HCEC 1CT (cell line): ENCODE measurements at regions not wholly inside any gene's neighbourhood (a gene's known extent, or its start where the extent isn't known, plus 50 kb on each side); places are given as distances from the start of the nearest gene placed in this dataset.
"Not testable (repeated sequence)": the region's sequence is repeated elsewhere in the genome, so short reads cannot be mapped to it uniquely, and the experiment has no call there.

Experiments
- DNase-seq: peaks from one replicate; pipeline ENCODE4 v3.0.0-alpha.2; 2017

- DNase-seq = no peak
These were observed 231.6 kb upstream of the MYLIP start for GRCh38 chr6:15897063-15897876.

GRCh38 chr6:15894973-15895725 is 232.3 kb upstream of the DTNBP1 start:
- no peak for DNase-seq

GRCh38 chr6:15893556-15894253 is 230.9 kb upstream of the DTNBP1 start:
- DNase-seq = no peak

DNA sequence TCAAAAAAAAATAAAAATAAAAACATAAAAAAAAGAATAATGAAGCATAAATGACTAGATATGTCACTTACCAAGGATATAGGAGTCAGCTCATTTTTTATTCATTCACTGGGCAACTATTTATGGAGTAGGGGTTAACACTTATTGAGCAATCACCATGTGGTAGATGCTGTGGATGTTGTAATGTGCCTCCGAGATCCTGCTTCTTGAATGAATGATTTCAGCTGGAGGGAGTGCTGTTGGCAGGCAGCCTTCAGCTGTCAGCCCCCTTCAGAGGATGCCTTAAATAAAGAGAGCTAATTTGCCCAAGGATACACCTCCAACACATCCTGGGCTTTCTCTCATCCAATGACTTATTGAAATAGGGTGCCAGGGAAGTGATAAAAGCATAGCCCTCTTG is 229.5 kb upstream of the DTNBP1 start:
- no peak for DNase-seq

- no peak for DNase-seq
These were observed 226.3 kb upstream of the DTNBP1 start for GRCh38 chr6:15888798-15889772.

DNA sequence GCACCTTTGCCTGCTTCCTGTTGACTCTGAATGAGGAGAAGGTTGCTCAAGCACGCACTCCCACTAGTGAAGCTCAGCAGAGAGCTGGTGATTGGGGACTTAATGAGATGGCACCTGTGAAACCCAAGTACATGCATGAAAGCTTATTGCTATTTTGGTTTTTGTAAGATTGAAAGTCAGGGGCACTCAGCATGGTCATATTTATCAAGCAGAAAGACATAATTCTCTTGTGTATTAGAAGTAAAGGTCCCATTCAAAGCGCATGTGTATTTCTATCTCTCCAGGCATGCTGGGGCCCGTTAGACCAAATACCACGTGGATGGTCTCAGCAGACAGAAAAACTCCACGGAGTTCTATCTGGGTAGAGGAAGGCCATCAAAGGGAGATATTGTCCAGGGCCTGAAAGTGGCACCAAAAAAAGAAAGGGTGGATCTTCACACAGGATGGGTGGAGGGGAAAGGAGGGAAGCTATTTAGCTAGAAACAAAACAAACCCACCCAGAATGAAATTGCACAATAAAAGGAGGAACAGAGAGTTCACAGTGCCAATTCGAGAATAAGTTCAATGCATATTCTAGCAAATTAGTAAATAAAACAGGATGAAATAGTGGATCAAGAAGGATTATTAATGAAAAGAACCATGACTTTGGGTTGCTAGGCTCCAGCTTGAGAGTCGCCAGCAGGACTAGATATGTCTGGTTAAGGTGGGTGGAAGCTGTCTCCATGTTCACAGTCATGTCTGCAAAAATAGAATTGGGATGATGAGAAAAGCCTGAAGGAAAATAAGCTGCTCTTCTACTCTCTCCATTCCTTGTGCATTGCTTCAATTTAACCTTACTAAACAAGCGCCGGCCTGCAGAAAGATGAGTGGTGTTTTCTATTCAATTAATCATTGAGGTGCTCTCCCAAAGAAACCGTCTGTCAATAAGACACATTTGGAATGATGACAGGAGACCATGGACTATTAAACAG is 224.9 kb upstream of the DTNBP1 start:
- no peak for DNase-seq

GRCh38 chr6:15885624-15886023 is 222.8 kb upstream of the DTNBP1 start:
- no peak for DNase-seq

DNA sequence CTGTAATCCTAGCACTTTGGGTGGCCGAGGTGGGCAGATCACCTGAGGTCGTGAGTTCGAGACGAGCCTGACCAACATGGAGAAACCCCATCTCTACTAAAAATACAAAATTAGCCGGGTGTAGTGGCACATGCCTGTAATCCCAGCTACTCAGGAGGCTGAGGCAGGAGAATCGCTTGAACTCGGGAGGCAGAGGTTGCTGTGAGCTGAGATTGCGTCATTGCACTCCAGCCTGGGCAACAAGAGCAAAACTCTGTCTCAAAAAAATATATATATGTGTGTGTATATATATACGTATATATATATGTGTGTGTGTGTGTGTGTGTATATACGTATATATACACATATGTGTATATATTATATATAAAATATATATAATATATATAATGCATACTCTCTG is 220.8 kb upstream of the DTNBP1 start:
- not testable (repeated sequence) for DNase-seq

DNA sequence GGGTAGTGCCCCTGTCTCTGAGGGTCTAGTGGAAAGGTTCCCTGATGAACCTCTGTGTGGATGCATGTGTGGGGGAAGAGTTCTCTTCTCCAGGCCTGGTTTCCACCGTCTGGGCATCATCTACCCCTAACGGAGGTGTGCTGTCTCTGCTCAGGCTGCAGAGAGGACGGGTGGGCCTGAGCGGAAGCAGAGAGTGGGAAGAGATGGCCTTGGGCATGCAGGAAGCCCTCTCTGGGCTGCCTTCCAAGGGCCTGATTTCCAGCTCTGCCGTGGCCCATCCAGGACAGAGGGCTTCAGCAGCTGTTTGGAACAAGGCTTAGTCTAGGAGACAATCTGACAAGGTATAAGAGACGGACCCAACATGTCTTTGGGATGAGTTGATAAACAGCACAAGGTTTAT is 220.1 kb upstream of the DTNBP1 start:
- DNase-seq = no peak

DNA sequence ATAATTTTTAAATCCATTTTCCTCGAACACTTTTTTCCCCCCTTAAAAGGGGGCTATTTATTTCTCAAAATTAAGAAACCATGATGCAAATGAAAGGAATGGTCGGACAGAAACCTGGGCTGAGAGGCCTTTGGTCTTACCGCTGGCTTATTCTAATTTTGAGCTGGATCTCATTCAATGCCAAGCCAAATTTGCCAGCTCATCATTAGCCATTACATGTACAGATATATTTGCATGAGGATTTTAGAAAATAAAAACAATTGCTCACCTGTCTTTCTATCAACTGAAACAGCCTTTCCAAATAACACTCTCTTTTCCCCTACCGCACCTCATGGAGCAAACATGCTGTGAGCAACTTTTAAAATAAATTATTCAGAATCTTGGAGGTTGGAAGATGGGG is 219.5 kb upstream of the DTNBP1 start:
- no peak for DNase-seq

DNA sequence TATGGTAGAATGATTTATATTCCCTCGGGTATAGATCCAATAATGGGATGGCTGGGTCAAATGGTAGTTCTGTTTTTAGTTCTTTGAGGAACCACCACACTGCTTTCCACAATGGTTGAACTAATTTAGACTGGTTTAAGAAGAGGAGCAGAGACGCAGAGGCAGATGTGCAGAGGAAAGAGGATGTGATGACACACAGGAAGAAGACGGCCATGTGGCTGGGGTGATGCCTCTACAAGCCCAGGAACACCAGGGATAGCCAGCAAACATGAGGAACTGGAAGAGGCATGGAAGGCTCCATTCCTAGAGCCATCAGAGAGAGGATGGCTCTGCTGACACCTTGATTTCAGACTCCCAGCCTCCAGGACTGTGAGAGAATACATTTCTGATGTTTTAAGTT is 218.3 kb upstream of the DTNBP1 start:
- DNase-seq = no peak

DNA sequence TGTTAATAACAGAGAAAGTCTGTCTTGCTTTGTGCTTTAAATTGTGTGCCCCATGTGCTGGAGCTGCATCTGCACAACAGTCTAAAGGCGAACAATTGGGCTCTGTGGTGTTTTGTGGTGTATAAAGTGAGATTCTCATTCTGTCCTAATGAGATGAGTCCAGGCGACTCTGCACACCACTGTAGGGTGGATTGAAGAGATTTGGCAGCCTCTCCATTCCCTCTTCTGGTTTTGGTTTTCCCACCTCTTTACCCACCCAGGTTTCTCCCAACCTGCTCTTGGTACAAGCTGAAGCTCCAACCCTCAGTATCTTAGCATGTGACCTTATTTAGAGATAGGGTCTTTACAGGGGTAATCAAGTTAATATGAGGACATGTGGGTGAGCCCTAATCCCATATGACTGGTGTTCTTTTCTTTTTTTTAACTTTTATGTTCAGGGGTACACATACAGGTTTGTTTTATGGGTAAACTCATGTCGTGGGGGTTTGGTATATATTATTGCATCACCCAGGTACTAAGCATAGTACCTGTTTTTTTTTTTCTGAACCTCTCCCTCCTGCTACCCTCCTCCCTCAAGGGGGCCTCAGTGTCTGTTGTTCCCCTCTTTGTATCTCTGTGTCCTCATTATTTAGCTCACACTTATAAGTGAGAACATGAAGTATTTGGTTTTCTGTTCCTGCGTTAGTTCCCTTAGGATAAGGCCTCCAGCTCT is 217.6 kb upstream of the DTNBP1 start:
- DNase-seq = no peak

DNA sequence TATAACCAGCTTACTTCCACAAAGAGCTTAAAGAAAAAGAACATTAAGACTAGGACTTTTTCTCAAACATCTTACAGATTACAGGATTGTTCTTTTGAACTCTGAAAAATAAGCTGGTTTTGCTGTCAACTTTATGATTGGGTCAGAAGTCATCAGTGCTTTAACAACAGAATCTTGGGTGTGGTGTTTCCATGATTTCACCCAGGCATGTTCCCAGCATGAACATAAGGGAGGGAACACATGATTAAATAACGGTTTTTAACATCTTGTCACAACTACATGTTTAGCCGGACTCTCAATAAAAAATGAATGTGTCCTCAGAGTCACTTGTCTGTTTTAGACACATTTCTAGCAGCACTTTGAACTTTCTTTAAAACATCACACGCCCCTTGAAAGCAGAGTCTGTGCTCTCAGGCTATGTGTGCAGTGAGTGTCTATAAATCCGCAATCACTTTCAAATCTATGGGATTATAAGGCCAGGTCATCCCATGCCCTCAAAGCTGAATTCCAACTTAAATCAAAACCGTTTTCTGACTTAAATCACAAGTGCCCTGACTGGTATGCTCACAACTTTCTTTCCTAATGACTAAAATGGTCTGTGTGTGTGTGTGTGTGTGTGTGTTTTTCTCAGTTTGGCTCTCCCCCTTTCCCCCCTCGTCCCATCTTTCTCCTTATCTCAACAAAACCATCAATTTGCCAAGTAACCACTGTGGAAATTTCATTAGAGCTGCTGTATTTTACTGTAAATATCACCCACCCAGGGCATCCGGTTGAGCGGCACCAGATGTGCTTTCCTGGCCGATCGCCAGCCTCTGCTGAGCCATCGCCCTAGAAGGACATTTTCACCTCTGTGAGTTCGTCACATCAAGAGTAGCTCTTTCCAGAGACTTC is 216.8 kb upstream of the DTNBP1 start:
- no peak for DNase-seq

- no peak for DNase-seq
These were observed 214.4 kb upstream of the DTNBP1 start for GRCh38 chr6:15877231-15877630.

GRCh38 chr6:15876406-15876805 is 213.6 kb upstream of the DTNBP1 start:
- no peak for DNase-seq

GRCh38 chr6:15875797-15876196 is 213.0 kb upstream of the DTNBP1 start:
- no peak for DNase-seq

DNA sequence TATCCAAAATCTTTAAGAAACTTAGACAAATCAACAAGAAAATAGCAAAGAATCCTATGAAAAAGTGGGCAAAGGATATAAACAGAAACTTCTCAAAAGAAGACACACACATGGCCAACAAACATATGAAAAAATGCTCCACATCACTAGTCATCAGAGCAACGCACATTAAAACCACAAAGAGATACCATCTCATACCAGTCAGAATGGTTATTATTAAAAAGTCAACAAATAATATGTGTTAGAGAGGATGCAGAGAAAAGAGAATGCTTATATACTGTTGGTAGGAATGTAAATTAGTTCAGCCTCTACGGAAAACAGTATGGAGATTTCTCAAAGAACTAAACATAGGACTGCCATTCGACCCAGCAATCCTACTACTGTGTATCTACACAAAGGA is 212.0 kb upstream of the DTNBP1 start:
- DNase-seq = no peak

DNA sequence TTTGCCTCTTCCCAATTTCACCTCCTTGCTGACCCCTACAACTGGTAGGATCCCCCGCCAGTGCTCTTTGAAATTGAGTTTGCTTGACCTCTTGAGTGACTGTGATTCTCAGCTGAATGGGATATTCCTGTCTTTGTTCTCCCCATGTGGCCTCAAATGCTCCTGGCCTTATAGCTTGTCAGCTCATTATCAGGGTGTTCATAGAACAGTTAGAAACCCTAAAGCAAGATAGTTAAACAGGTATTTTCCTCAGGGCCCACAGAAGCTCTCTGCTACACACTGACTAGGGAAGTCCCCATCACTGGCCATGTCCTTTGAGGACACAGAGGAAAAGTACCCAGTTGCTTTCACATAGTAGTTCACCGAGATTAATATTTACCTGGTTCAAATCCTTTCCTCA is 211.5 kb upstream of the DTNBP1 start:
- no peak for DNase-seq
